Mesenchymal stem cell (in vitro differentiated cells and primary cell): ENCODE measurements at regions not wholly inside any gene's neighbourhood (a gene's known extent, or its start where the extent isn't known, plus 50 kb on each side); places are given as distances from the start of the nearest gene placed in this dataset.

Source experiments
- DNase-seq: peaks from one replicate; pipeline ENCODE4 v3.0.0-alpha.2; 2013
- H2AFZ ChIP-seq: one replicate; pipeline ENCODE4 v1.6.1; 2013; ENCODE audit warnings: low read depth, mild to moderate bottlenecking, control low read depth, inconsistent platforms, low read length, moderate library complexity
- H2AK5ac ChIP-seq: 2 replicates; pipeline ENCODE4 v1.6.1; 2013; ENCODE audit warnings: low read length, moderate library complexity, mild to moderate bottlenecking, inconsistent platforms; ENCODE audit not compliant: severe bottlenecking
- H2BK120ac ChIP-seq: one replicate; pipeline ENCODE4 v1.6.1; 2013; ENCODE audit warnings: low read depth, mild to moderate bottlenecking, inconsistent platforms, low read length, moderate library complexity
- H2BK12ac ChIP-seq, 2 experiments: one replicate each; pipeline ENCODE4 v1.6.1; 2013; ENCODE audit warnings: inconsistent platforms in 2 of 2, low read length in 2 of 2, mild to moderate bottlenecking in 2 of 2, moderate library complexity in 2 of 2, control low read depth in 1 of 2
- H2BK15ac ChIP-seq: one replicate; pipeline ENCODE4 v1.6.1; 2013; ENCODE audit warnings: mild to moderate bottlenecking, low read depth, inconsistent platforms; ENCODE audit not compliant: poor library complexity, severe bottlenecking
- H2BK5ac ChIP-seq: 2 replicates; pipeline ENCODE4 v1.6.1; 2013; ENCODE audit warnings: low read depth, mild to moderate bottlenecking, low read length, control low read depth, inconsistent platforms; ENCODE audit not compliant: poor library complexity, severe bottlenecking
- H3K14ac ChIP-seq, 2 experiments: one replicate each; pipeline ENCODE4 v1.6.1; 2013; ENCODE audit warnings: inconsistent platforms in 2 of 2, low read length in 2 of 2, control low read depth in 1 of 2, mild to moderate bottlenecking in 1 of 2, moderate library complexity in 1 of 2
- H3K18ac ChIP-seq, 2 experiments: one replicate each; pipeline ENCODE4 v1.6.1; 2013; ENCODE audit warnings: inconsistent platforms in 2 of 2, low read length in 2 of 2, control low read depth in 1 of 2, low read depth in 1 of 2, mild to moderate bottlenecking in 1 of 2
- H3K23ac ChIP-seq, 2 experiments: one replicate each; pipeline ENCODE4 v1.6.1; 2013; ENCODE audit warnings: inconsistent platforms in 2 of 2, low read length in 2 of 2, mild to moderate bottlenecking in 2 of 2, moderate library complexity in 2 of 2, control low read depth in 1 of 2
- H3K27ac ChIP-seq: 2 replicates; pipeline ENCODE4 v1.5.1; 2013; ENCODE audit warnings: mild to moderate bottlenecking, moderate library complexity, low read length, control low read depth, inconsistent platforms; ENCODE audit not compliant: poor library complexity, severe bottlenecking
- H3K27me3 ChIP-seq, 2 experiments: 2 replicates each; pipeline versions ENCODE4 v1.6.1 to v1.7.0; 2013; ENCODE audit warnings: low read length in 2 of 2, mild to moderate bottlenecking in 2 of 2, moderate library complexity in 2 of 2, control low read depth in 1 of 2, inconsistent platforms in 1 of 2; ENCODE audit not compliant: control insufficient read depth in 1 of 2, insufficient read depth in 1 of 2
- H3K36me3 ChIP-seq, 2 experiments: 2 replicates each; pipeline versions ENCODE4 v1.6.1 to v1.7.0; 2013; ENCODE audit warnings: low read length in 2 of 2, control low read depth in 1 of 2, inconsistent platforms in 1 of 2, low read depth in 1 of 2, mild to moderate bottlenecking in 1 of 2; ENCODE audit not compliant: insufficient read depth in 2 of 2, control insufficient read depth in 1 of 2
- H3K4ac ChIP-seq, 2 experiments: one replicate each; pipeline ENCODE4 v1.6.1; 2013; ENCODE audit warnings: inconsistent platforms in 2 of 2, low read length in 2 of 2, mild to moderate bottlenecking in 2 of 2, moderate library complexity in 2 of 2, control low read depth in 1 of 2, low read depth in 1 of 2
- H3K4me1 ChIP-seq: 2 replicates; pipeline ENCODE4 v1.6.1; 2013; ENCODE audit warnings: low read depth, low read length, control low read depth; ENCODE audit not compliant: control insufficient read depth, insufficient read depth
- H3K4me2 ChIP-seq: 2 replicates; pipeline ENCODE4 v1.6.1; 2013; ENCODE audit warnings: low read length, mild to moderate bottlenecking, inconsistent platforms; ENCODE audit not compliant: poor library complexity, severe bottlenecking
- H3K4me3 ChIP-seq, 2 experiments: 2 replicates each; pipeline versions ENCODE4 v1.5.1 to v1.7.0; 2013; ENCODE audit warnings: low read length in 2 of 2, mild to moderate bottlenecking in 2 of 2, control low read depth in 1 of 2, low read depth in 1 of 2; ENCODE audit not compliant: insufficient read depth in 1 of 2
- H3K79me1 ChIP-seq: replicated peaks from 2 replicates; pipeline ENCODE4 v1.6.1; 2013; ENCODE audit warnings: mild to moderate bottlenecking, control low read depth, low read length, inconsistent platforms; ENCODE audit not compliant: poor library complexity, severe bottlenecking
- H3K9ac ChIP-seq: 2 replicates; pipeline ENCODE4 v1.7.0; 2013; ENCODE audit warnings: mild to moderate bottlenecking, low read length, moderate library complexity
- H3K9me3 ChIP-seq: 2 replicates; pipeline ENCODE4 v1.7.0; 2013; ENCODE audit warnings: mild to moderate bottlenecking, low read length; ENCODE audit not compliant: control insufficient read depth
- H4K8ac ChIP-seq: one replicate; pipeline ENCODE4 v1.6.1; 2013; ENCODE audit warnings: inconsistent platforms, mild to moderate bottlenecking, low read length, moderate library complexity
- H4K91ac ChIP-seq: one replicate; pipeline ENCODE4 v1.6.1; 2013; ENCODE audit warnings: mild to moderate bottlenecking, low read length, inconsistent platforms
- WGBS: methylation state at CpG from one replicate; pipeline ENCODE4 v1.1.7; 2013; ENCODE audit warnings: mixed read lengths; 5-methylcytosine and 5-hydroxymethylcytosine counted together

- Histone ChIP-seq H3K14ac (no peak overlapping the region), H3K4me2 (no peak overlapping the region), H4K8ac (no peak overlapping the region), H3K4me3 (no peak overlapping the region), H3K27ac (no peak overlapping the region), H3K4ac (no peak overlapping the region), H4K91ac (no peak overlapping the region), H3K36me3 (no peaks in the 10 kb centered on the region), H2AFZ (no peak overlapping the region), H2BK12ac (no peak overlapping the region), H3K79me1 (no peaks in the 10 kb centered on the region), H2BK15ac (no peak overlapping the region), H3K27me3 (no peaks in the 10 kb centered on the region), H3K4me1 (no peaks in the 10 kb centered on the region), H3K23ac (no peak overlapping the region), H3K9me3 (no peaks in the 10 kb centered on the region), H2AK5ac (no peak overlapping the region), H3K18ac (no peak overlapping the region), H3K9ac (no peak overlapping the region), H2BK120ac (no peak overlapping the region), H2BK5ac (no peak overlapping the region)
- WGBS: 16% methylated on average over 2 of the region's 2 CpGs
- DNase-seq: no peak
Measured at GRCh38 chr1:242800521-242800920, 276.0 kb upstream of the PLD5 start.

GRCh38 chr1:242797856-242798255 lies 273.4 kb upstream of the PLD5 start:
- H3K18ac ChIP-seq: no peak overlapping the region
- H4K8ac ChIP-seq: no peak overlapping the region
- no peak overlapping the region for H2AK5ac ChIP-seq
- no peak overlapping the region for H2AFZ ChIP-seq
- no peak for DNase-seq
- H3K4ac ChIP-seq: no peak overlapping the region
- no peaks in the 10 kb centered on the region for H3K27me3 ChIP-seq
- H3K9me3 ChIP-seq: no peaks in the 10 kb centered on the region
- H2BK120ac ChIP-seq: no peak overlapping the region
- H4K91ac ChIP-seq: no peak overlapping the region
- H3K23ac ChIP-seq: no peak overlapping the region
- no peak overlapping the region for H3K9ac ChIP-seq
- no peak overlapping the region for H3K4me2 ChIP-seq
- H3K79me1 ChIP-seq: no peaks in the 10 kb centered on the region
- no peak overlapping the region for H2BK5ac ChIP-seq
- no peak overlapping the region for H2BK15ac ChIP-seq
- no peaks in the 10 kb centered on the region for H3K36me3 ChIP-seq
- H2BK12ac ChIP-seq: no peak overlapping the region
- no peak overlapping the region for H3K27ac ChIP-seq
- H3K4me1 ChIP-seq: no peaks in the 10 kb centered on the region
- H3K14ac ChIP-seq: no peak overlapping the region
- no peak overlapping the region for H3K4me3 ChIP-seq

GRCh38 chr1:242788771-242789170 lies 264.3 kb upstream of the PLD5 start:
- Histone ChIP-seq H3K4me3 (no peak overlapping the region), H2BK15ac (no peak overlapping the region), H3K4me1 (no peaks in the 10 kb centered on the region), H3K79me1 (no peaks in the 10 kb centered on the region), H4K8ac (no peak overlapping the region), H3K14ac (no peak overlapping the region), H3K4ac (no peak overlapping the region), H3K27ac (no peak overlapping the region), H2AK5ac (no peak overlapping the region), H3K9ac (no peak overlapping the region), H2BK120ac (no peak overlapping the region), H4K91ac (no peak overlapping the region), H2BK5ac (no peak overlapping the region), H3K9me3 (no peaks in the 10 kb centered on the region), H3K18ac (no peak overlapping the region), H3K4me2 (no peak overlapping the region), H3K23ac (no peak overlapping the region), H2BK12ac (no peak overlapping the region), H3K27me3 (no peaks in the 10 kb centered on the region), H3K36me3 (no peaks in the 10 kb centered on the region), H2AFZ (no peak overlapping the region)
- no peak for DNase-seq
- WGBS: 78% methylated on average over 2 of the region's 2 CpGs

- Histone ChIP-seq H2AFZ (no peak overlapping the region), H2BK5ac (no peak overlapping the region), H3K4ac (no peak overlapping the region), H3K27ac (no peak overlapping the region), H3K9ac (no peak overlapping the region), H2BK15ac (no peak overlapping the region), H2BK12ac (no peak overlapping the region), H3K4me2 (no peak overlapping the region), H2BK120ac (no peak overlapping the region), H3K36me3 (no peaks in the 10 kb centered on the region), H4K91ac (no peak overlapping the region), H2AK5ac (no peak overlapping the region), H3K4me3 (no peak overlapping the region), H3K18ac (no peak overlapping the region), H3K23ac (no peak overlapping the region), H3K4me1 (no peaks in the 10 kb centered on the region), H3K79me1 (no peaks in the 10 kb centered on the region), H4K8ac (no peak overlapping the region), H3K9me3 (no peaks in the 10 kb centered on the region), H3K27me3 (no peaks in the 10 kb centered on the region), H3K14ac (no peak overlapping the region)
- DNase-seq: no peak
- 63% methylated on average over 2 of the region's 2 CpGs for WGBS
Measured at GRCh38 chr1:242787968-242788367, 263.5 kb upstream of the PLD5 start.
